GM18909 (cell line): ENCODE measurements at regions not wholly inside any gene's neighbourhood (a gene's known extent, or its start where the extent isn't known, plus 50 kb on each side); places are given as distances from the start of the nearest gene placed in this dataset.
"Not testable (repeated sequence)": the region's sequence is repeated elsewhere in the genome, so short reads cannot be mapped to it uniquely, and the experiment has no call there.

Experiments
- ATAC-seq: cut with Tn5 transposase; IDR thresholded peaks from one replicate; pipeline ENCODE4 v1.9.1; 2021; ENCODE audit warnings: mild to moderate bottlenecking; ENCODE audit not compliant: unreplicated experiment, poor library complexity

DNA sequence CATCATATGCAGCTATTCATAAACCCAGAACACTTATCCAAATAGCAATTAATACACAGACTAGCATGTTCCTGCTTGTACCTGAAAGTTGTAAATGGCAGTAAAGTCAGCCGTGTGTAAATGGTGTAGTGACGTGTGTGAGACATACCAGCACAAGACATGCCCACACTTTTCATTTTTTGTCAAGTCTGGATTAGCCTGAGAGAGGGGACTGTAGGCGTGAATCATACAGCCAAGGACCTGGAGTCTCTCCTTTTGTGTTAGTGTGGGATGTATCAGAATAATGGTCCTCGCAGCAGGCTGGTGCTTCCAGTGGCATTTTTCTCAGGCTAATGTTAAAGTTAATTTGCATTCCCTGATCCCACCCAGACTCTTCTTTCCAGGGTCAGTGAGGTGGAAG, 116.8 kb upstream of the BMAL1 start:
- ATAC-seq: no peak

DNA sequence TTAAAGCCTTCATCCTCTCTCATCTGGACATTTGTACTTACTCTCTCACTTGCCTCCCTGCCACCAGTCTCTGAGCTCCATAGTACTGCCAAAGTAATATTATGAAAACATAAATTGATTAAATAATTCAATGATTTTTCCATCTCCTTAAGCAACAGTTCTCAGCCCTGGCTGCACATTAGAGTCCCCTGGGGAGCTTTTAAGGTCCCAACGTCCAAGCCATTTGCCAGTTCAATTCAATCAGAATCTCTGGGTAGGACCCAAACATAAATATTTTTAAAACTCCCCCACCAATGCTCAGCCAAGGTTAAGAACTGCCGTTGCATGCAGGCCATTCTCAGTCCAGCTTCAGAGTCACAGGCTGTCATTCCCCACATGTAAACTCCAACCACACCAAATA, 114.4 kb upstream of the BMAL1 start:
- no peak for ATAC-seq

DNA sequence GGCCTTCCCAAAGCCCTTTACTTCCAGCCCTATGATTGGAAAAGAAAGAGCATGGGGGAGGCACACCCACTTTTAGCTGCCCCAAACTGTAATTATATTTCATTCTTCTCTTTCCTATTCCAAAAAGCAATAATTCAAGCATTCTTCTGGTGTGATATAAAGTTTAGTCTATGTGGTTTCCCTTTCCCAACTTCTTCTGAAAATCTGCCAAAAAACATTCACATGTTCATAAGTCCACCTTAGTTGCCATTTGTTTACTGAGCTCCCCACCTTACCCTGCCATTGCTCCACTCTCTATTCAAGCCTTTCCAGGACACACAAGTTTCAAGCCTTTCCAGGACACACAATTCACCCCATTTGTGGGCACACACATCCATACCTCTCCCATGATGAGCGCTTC, 111.6 kb upstream of the BMAL1 start:
- ATAC-seq: no peak

DNA sequence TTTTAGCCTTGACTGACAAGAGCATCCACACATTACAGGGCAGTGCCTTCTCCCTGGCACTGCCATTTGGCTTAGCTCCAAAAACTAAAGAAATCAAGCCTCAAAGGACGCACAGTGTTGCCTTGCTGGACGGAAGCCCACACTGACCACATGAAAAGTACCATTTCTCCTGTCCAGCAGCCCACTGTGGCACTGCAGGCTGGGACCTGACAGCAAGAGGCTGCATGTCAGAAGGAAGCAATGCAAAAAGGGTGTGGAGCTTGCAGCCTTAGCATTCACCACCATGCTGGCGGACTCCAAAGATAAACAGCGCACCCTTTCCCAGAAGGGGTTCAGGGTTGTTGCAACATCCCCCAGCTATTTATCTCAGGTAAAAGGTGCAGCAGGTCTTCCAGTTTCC, 109.3 kb upstream of the BMAL1 start:
- ATAC-seq: no peak

DNA sequence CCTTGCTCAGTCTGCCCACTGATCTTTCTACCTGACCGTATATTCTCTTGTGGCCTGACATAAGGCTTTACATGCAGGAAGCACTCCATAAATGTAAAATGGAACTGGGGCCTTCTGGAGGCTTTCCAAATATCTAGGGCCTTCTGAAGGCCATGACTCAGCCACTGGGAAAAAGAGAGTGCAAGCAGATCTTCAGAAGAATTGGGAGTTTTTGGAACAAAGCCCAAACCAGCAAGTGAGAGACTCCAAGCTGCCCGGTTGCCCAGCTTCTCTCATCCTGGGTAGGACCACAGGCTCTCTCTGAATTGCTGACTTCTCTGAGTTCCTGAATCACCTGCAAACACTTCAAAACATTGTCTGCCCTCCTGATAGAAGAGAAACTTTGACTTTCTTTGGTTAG, 107.9 kb upstream of the BMAL1 start:
- ATAC-seq: no peak

DNA sequence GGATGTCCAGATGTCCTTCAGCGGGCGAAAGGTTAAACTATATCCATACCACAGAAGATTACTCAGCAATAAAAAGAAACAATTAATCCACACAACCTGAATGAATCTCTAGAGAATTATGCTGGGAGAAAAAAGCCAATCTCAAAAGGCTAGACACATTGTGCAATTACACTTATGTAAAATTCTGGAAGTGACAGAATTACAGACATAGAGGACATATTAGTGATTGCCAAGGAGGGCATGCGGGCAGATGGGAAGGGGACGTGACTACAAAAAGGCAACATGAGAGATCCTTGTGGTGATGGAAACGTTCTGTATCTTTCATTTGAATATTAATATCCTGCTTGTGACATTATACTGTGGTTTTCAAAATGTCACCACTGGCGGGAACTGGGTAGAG, 103.5 kb upstream of the BMAL1 start:
- no peak for ATAC-seq

DNA sequence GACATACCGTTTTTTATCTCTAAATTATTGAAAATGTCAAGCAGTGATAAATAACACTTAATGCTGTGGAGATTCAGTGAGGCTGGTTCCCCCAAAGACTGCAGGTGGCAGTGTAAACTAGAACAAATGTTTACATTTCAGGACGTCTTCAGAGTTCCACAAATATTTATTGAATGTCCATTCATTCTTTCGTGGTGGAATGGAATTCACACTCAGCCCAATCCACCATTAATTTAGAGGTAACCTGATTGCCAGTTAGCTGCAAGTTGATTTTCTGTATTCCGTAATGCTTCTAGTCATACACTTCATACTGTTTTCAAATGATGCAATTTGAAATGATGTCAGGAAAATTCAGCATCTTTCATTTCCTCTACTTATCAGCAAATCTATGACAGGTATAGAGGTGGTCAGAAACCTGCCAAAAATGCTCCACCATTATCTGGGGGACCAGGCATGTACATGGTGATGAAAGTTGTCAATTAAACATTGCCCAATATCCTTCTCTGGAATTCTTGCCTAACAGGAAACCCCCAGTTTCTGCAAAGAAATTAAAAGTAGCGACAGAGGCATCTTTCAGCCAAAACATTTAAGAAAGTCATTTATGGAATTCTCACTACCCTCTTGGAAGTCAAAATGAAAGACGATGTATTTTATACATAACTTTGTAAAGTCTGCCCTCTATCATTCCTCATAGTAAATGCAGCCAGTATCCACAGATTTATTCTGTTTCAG, 94.3 kb upstream of the BMAL1 start:
- ATAC-seq: no peak

DNA sequence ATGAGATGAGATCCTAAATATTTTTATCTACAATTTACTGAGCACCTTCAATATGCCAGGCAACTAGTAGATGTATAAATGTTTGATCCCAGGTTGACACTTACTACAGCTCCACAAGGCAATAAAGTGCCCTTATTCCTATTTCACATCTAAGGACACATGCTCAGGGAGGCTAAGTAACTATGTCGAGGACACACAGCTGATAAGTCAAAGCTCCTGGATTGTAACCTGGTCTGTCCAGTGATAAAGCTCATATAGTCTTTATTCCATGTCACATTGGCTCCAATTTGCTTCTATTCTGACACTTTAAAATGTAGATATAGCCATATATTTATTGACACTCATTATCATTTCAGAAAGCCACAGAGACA, 93.8 kb upstream of the BMAL1 start:
- ATAC-seq: no peak

DNA sequence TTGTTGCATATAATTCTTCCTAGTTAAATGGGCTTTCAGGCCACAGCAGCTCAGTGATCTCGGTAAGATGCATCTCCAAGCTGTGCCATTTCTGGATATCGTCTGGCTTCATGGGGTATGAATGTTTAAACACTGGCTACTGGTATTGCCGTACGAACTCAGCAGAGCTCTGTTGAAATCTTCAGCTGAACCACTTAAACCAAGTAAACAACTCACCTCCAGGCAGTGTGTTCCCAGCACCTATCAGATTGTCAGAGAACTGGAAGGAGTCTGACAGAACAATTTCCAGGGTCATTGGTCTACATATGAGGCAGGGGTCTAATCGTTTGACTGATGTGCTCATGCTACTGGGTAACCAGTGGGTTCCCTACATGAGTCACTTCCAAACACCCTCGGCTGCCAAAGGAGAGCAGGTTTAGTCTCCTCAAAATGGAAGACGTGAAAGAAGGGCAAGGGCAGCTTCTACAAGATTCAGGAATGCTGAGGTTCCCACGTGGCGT, 93.2 kb upstream of the BMAL1 start:
- no peak for ATAC-seq

DNA sequence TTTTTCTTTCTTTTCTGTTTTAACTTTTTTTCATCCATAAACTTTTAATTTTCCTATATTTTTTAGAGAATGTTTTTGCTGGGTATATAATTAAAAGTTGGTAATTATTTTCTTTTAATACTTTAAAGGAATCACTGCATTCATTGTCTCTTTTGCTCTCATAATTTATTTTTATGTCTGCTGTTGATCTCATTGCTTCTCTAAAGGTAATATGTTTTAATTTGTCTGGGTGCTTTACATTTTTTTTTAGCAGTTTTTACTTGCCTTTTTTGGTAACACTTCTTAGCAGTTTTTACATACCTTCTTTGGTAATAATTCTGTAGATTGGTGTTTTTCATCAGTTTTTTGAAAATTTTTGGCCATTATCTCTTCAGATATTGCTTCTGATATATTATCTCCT, 89.4 kb upstream of the BMAL1 start:
- ATAC-seq: no peak

DNA sequence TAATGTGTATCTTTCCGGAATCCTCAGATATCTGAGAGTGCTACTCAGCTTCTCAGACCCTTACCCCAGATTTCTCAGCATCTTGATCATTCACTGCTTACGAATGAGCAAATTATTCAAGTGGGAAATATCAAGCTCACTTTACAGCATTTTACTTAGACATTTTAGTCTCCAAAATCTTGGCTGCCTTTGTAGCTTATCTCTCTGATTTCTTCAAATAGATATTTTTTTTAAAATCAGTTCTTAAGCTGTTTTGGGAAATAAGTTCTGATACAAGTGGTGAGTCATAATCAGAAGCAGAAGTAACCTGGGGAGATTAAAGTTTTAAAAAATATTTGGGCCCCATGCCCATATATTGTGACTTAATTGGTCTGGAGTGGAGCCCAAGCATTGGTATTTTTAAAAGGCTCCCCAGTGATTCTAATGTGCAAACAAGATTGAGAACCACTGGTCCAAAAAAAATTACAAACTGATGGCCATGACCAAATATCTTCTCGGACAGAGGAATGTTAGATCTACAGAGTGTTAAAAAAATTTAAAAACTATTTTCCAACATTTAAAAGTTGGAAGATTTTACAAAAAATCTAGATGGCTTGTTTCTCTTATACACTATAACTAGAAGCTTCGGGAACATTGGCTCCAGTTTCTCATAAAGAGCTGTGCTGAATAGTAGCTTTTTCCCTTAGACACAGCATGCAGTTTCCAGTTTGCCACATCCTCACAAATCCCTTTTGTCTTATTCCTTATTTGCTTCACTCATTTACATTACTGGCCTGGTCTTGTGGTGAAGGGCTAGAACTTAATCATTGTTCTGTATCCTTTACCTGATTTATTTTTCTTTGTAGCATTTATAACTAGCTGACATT, 87.8 kb upstream of the BMAL1 start:
- no peak for ATAC-seq

DNA sequence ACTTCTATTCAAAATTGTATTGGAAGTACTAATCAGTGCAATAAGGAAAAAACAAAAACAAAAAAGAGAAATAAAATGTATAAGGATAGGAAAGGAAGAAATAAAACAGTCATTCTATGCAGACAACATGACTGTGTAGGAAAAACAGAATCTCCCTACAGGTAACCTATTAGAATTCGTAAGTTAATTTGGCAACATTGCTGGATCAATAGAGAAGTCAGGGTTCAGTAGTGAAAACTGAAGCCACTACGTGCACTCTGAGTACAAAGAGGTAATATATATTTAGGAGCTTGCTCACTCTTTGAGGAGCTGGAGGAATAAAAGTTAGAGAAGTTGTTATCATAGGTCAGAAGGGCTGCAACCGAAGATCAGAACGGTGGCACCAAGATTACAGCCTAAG, 84.0 kb upstream of the BMAL1 start:
- no peak for ATAC-seq

DNA sequence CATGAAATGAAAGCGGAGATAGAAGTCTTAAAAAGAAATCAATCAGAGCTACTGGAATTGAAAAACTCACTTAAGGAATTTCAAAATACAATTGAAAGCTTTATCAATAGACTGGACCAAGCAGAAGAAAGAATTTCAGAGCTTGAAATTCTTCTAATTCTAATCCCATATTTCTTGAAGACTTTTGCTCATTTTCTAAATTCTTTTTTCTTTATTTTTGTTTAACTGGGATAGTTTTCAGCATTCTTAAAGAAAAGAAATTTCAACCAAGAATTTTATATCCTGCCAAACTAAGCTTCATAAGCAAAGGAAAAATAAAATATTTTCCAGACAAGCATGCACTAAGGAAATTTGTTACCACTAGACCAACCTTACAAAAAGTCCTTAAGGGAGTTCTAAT, 80.2 kb upstream of the BMAL1 start:
- ATAC-seq: not testable (repeated sequence)

DNA sequence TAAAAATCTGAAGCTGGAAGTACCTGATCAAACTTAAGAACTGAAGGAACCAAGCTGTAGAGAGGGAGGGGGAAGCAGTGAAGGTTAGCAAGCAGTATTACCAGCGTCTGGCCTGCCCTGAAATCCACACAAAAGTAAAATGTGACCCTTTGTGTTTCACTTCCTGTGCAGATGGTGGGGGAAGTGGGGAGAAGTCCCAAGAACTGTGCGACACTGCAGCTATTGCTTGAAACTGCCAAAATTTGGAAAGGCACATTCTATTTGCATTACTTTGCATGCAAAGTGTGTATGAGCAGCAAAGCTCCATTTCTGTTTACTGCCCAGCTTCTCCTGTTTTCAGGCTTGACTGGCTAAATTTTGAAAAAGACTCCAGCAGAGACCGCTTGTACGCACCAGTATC, 72.1 kb upstream of the BMAL1 start:
- peak; percentile 81 for ATAC-seq

DNA sequence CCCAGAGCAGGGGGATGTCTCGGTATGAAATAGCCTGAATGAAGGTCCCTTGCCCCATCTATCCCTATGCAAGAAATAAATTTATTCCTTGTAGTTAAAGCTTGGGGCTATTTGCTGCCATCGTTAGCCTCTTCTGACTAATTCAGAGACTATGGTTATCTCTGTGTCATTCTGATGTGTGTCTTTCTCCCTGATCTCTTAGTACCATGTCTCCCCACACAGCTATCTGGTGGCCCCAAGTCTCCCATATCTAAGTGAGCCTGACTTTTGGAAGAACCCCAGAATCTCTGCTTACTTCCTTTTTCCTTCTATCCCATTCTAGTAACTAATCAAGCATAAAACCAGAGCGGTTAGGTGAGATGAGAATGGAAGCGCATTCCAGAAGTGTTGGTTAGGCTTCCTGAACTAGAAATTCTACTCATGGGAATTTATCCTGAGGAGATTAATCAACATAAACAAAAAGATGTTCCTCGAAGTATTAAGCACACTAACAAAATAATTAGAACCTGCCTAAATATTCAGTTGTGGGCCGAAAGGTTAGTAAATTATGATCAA, 71.4 kb upstream of the BMAL1 start:
- ATAC-seq: no peak

DNA sequence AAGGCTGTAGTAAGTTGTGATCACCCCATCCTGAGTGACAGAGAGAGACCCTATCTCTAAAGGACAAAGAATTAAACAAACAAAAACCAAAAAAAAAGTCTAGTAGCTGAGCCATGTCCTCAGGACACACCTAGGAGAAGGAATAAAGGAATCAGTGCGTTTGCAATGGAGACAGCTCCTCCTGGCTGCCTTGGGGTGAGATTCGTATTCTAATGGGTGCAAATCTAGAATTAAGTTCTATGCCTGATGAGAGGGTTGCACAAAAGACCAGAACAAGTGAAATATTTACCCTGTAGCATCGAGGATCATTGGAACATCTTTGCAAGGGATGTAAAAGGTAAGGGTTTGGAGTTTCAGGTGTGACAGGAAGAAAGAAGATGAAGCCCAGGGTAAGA, 70.3 kb upstream of the BMAL1 start:
- no peak for ATAC-seq

DNA sequence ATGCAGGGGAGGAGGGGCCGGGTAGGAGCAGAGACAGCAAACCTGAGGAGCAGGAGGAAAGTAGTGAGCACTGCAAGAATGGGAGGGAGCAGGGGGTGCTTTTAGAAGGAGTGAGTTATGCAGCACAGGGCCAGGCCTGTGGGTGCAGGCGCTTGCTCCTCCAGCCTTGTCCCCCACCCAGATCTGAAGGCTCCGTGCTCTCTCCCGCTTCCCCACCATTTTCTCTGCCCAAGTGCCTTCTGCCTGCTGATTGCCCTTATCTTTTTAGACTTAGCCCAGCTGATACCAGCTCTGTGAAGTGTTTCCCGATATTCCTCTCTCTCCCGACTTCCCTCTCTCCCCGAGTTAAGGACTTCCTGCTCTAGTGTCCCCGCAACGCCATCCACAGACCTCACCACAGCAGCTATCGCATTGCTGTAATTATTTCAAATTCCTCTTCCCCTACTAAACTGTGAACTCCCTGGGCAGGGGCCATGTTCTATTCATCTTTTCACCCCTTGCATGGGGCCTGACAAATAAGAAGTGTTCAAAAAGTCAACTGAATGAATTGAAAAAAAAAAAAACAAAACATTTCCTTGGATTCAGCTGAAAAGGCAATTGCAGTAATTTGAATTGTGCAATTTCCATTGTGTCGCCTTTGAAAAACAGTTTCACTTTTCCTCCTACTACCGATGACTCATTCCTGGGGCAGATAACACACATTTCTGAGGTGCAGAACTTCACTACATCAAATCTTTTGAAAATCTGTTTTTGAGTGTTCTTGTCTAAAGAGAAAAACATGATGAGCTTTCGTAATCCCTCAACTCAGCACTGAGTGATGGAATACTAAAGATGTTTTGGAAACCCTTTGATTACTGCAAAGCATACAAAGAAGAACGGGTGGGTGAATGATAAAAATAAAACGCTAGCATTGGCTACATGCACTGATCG, 69.7 kb upstream of the BMAL1 start:
- ATAC-seq: no peak

DNA sequence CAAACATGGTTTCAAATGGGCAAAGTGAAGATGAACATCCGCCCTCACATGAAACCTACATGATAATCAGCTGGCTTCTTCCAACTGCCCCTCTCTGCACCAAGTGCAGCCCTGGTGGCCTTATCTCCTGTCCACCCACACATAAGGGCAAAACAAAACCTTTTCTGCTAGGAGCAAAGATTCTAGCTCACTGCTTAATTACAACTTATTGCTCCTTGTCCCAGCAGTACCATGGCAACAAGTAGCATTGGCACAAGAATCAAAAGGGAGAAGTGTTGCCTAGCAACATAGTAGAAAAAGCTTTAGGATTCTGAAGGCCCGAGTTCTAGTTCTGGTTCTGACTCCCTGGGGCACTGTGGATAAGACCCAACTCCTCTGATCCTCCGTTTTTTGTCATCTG, 68.7 kb upstream of the BMAL1 start:
- no peak for ATAC-seq

DNA sequence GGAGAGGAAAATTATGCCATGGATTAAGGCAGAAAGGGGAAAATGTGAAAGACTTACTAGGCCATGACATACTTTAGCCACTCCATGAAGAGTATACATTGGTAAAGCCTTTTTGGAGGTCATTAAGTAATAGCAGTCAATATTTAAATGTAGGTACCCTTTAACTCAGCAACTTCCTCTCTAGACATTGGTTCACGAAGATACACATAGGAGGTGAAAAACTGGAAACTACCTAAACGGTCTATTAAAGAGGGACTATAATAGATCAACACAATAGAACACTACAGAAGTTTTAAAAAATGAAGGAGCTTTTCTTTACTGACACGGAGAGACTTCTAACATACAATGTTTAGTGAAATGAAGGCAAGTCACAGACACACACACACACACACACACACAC, 68.2 kb upstream of the BMAL1 start:
- no peak for ATAC-seq

DNA sequence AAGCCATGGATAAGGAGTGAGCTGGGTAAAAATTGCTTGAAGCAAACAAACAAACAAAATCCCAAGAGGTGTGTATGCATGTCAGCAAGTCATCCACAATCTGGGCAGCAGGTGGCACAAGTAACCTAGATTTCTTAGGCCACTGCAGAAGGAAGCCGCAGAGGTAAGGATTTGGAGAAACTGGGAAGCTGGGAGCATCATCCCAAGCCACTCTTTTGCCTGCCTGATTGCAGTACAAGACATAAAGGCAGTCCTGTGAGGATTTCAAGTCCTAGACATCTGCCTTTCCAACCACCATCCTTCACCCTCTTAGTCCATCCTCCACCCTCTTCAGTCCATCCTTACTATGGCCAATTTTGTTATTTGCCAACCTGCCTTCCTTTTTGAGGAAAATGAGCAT, 67.2 kb upstream of the BMAL1 start:
- no peak for ATAC-seq
